Activated CD4-positive, alpha-beta T cell treated with anti-CD3 and anti-CD28 coated beads for 36 hours (primary cell): ENCODE measurements at regions not wholly inside any gene's neighbourhood (a gene's known extent, or its start where the extent isn't known, plus 50 kb on each side); places are given as distances from the start of the nearest gene placed in this dataset.
"Not testable (repeated sequence)": the region's sequence is repeated elsewhere in the genome, so short reads cannot be mapped to it uniquely, and the experiment has no call there.

Source experiments
- ATAC-seq: fragments of 200-7000 bp; cut with Tn5 transposase; one replicate; pipeline ENCODE4 v1.10.0; 2021; ENCODE audit warnings: mild to moderate bottlenecking, moderate library complexity
- CTCF ChIA-PET: fragments of 350-600 bp; sonication (Branson Sonifier 250); formaldehyde crosslinking; loops from one replicate; lab custom pipeline; 2021; ENCODE audit warnings: antibody characterized with exemption; lab: Charles Lee
- POLR2A ChIA-PET: fragments of 350-600 bp; sonication (Branson Sonifier 250); formaldehyde crosslinking; loops from one replicate; lab custom pipeline; 2021; ENCODE audit warnings: antibody characterized with exemption, inconsistent platforms; lab: Charles Lee
- DNase-seq: peaks from one replicate; pipeline ENCODE4 v3.0.0-alpha.2; 2020
- H3K27ac Mint-ChIP-seq: one replicate; pipeline ENCODE4 v1.8.0; 2021; ENCODE audit warnings: mixed read lengths
- H3K27me3 Mint-ChIP-seq: one replicate; pipeline ENCODE4 v1.8.0; 2021; ENCODE audit warnings: mixed read lengths
- H3K36me3 Mint-ChIP-seq: one replicate; pipeline ENCODE4 v1.8.0; 2021; ENCODE audit warnings: low read depth, mixed read lengths
- H3K4me1 Mint-ChIP-seq: one replicate; pipeline ENCODE4 v1.8.0; 2021; ENCODE audit warnings: mixed read lengths
- H3K4me3 Mint-ChIP-seq: one replicate; pipeline ENCODE4 v1.8.0; 2021; ENCODE audit warnings: mild to moderate bottlenecking, moderate library complexity, mixed read lengths
- H3K9me3 Mint-ChIP-seq: one replicate; pipeline ENCODE4 v1.8.0; 2021; ENCODE audit warnings: low read depth, mixed read lengths
- intact Hi-C, 2 experiments: fragments of 100-400 bp; cut with DNase I in 1 of 2; cut with micrococcal nuclease in 1 of 2; formaldehyde crosslinking; loops; one replicate each; pipeline versions ENCODE4 v1.14.2 to v1.15.1; 2022 to 2024; cut with DNase I, micrococcal nuclease

GRCh38 chr1:118381197-118381869 lies 196.3 kb upstream of the SPAG17 start:
- Mint-ChIP-seq H3K4me1 (no peaks in the 10 kb centered on the region), H3K36me3 (no peaks in the 10 kb centered on the region), H3K9me3 (peaks cover 6% of the 10 kb centered on the region), H3K27ac (no peak overlapping the region), H3K27me3 (no peaks in the 10 kb centered on the region), H3K4me3 (no peak overlapping the region)
- DNase-seq: no peak
- ChIA-PET POLR2A (no interaction called here), CTCF (no interaction called here)
- intact Hi-C loops: no loop called here
- ATAC-seq: no peak

GRCh38 chr1:118377183-118377582 lies 192.2 kb upstream of the SPAG17 start:
- POLR2A ChIA-PET, H3K27ac Mint-ChIP-seq, H3K4me1 Mint-ChIP-seq, CTCF ChIA-PET, DNase-seq, H3K27me3 Mint-ChIP-seq, H3K4me3 Mint-ChIP-seq, H3K36me3 Mint-ChIP-seq, intact Hi-C loops, ATAC-seq: not testable (repeated sequence)
- H3K9me3 Mint-ChIP-seq: peaks cover 20% of the 10 kb centered on the region

GRCh38 chr1:118371612-118372011 lies 186.6 kb upstream of the SPAG17 start:
- no peak overlapping the region for H3K4me3 Mint-ChIP-seq
- POLR2A ChIA-PET: no interaction called here
- peaks cover 31% of the 10 kb centered on the region for H3K9me3 Mint-ChIP-seq
- H3K36me3 Mint-ChIP-seq: no peaks in the 10 kb centered on the region
- ATAC-seq (no peak), DNase-seq (no peak)
- no peaks in the 10 kb centered on the region for H3K27me3 Mint-ChIP-seq
- CTCF ChIA-PET: no interaction called here
- intact Hi-C loops: no loop called here
- H3K27ac Mint-ChIP-seq: no peak overlapping the region
- H3K4me1 Mint-ChIP-seq: no peaks in the 10 kb centered on the region

GRCh38 chr1:118370861-118371260 lies 185.8 kb upstream of the SPAG17 start:
- H3K27me3 Mint-ChIP-seq: no peaks in the 10 kb centered on the region
- ATAC-seq (no peak), DNase-seq (no peak)
- intact Hi-C loops: no loop called here
- H3K27ac Mint-ChIP-seq: no peak overlapping the region
- H3K4me3 Mint-ChIP-seq: no peak overlapping the region
- no peaks in the 10 kb centered on the region for H3K36me3 Mint-ChIP-seq
- CTCF ChIA-PET: no interaction called here
- peaks cover 35% of the 10 kb centered on the region for H3K9me3 Mint-ChIP-seq
- H3K4me1 Mint-ChIP-seq: no peaks in the 10 kb centered on the region
- POLR2A ChIA-PET: interaction anchor here (0.7 kb wide), 1 partner anchor 327 kb away, joined by 3 read pairs; no protein-coding TSS in a partner anchor

- H3K9me3 Mint-ChIP-seq: peaks cover 39% of the 10 kb centered on the region
- H3K4me1 Mint-ChIP-seq: no peaks in the 10 kb centered on the region
Measured at GRCh38 chr1:118366286-118366685, 181.3 kb upstream of the SPAG17 start.

GRCh38 chr1:118364882-118365281 lies 179.9 kb upstream of the SPAG17 start:
- CTCF ChIA-PET: no interaction called here
- H3K27ac Mint-ChIP-seq: no peak overlapping the region
- H3K4me1 Mint-ChIP-seq: no peaks in the 10 kb centered on the region
- POLR2A ChIA-PET: no interaction called here
- H3K27me3 Mint-ChIP-seq: no peaks in the 10 kb centered on the region
- intact Hi-C loops: no loop called here
- H3K9me3 Mint-ChIP-seq: peaks cover 32% of the 10 kb centered on the region
- no peak for ATAC-seq
- no peak for DNase-seq
- no peaks in the 10 kb centered on the region for H3K36me3 Mint-ChIP-seq
- H3K4me3 Mint-ChIP-seq: no peak overlapping the region

More at GRCh38 chr1:118366286-118366685, 181.3 kb upstream of the SPAG17 start:
- CTCF ChIA-PET: no interaction called here
- no peaks in the 10 kb centered on the region for H3K27me3 Mint-ChIP-seq
- POLR2A ChIA-PET: no interaction called here
- H3K4me3 Mint-ChIP-seq: no peak overlapping the region
- no peaks in the 10 kb centered on the region for H3K36me3 Mint-ChIP-seq
- DNase-seq (no peak), ATAC-seq (no peak)
- intact Hi-C loops: no loop called here
- H3K27ac Mint-ChIP-seq: no peak overlapping the region

- Mint-ChIP-seq H3K9me3 (peaks cover 30% of the 10 kb centered on the region), H3K27me3 (no peaks in the 10 kb centered on the region)
- POLR2A ChIA-PET: no interaction called here
Measured at GRCh38 chr1:118363396-118363795, 178.4 kb upstream of the SPAG17 start.

GRCh38 chr1:118360817-118361216 lies 175.8 kb upstream of the SPAG17 start:
- H3K36me3 Mint-ChIP-seq: no peaks in the 10 kb centered on the region
- H3K9me3 Mint-ChIP-seq: peaks cover 27% of the 10 kb centered on the region
- ATAC-seq: no peak
- H3K27me3 Mint-ChIP-seq: no peaks in the 10 kb centered on the region
- no peak overlapping the region for H3K27ac Mint-ChIP-seq
- no peaks in the 10 kb centered on the region for H3K4me1 Mint-ChIP-seq
- no peak for DNase-seq
- intact Hi-C loops: no loop called here
- H3K4me3 Mint-ChIP-seq: no peak overlapping the region
- CTCF ChIA-PET: no interaction called here
- POLR2A ChIA-PET: no interaction called here

More at GRCh38 chr1:118363396-118363795, 178.4 kb upstream of the SPAG17 start:
- intact Hi-C loops: no loop called here
- no peak for ATAC-seq
- Mint-ChIP-seq H3K4me1 (no peaks in the 10 kb centered on the region), H3K4me3 (no peak overlapping the region), H3K27ac (no peak overlapping the region), H3K36me3 (no peaks in the 10 kb centered on the region)
- DNase-seq: no peak
- CTCF ChIA-PET: no interaction called here

GRCh38 chr1:118346936-118347335 lies 161.9 kb upstream of the SPAG17 start:
- H3K9me3 Mint-ChIP-seq: peaks cover 5% of the 10 kb centered on the region
- DNase-seq (no peak), ATAC-seq (no peak)
- no peaks in the 10 kb centered on the region for H3K27me3 Mint-ChIP-seq
- H3K4me3 Mint-ChIP-seq: no peak overlapping the region
- H3K4me1 Mint-ChIP-seq: no peaks in the 10 kb centered on the region
- ChIA-PET POLR2A (no interaction called here), CTCF (no interaction called here)
- H3K36me3 Mint-ChIP-seq: no peaks in the 10 kb centered on the region
- intact Hi-C loops: no loop called here
- no peak overlapping the region for H3K27ac Mint-ChIP-seq

GRCh38 chr1:118340928-118341910 lies 156.2 kb upstream of the SPAG17 start:
- intact Hi-C loops: no loop called here
- Mint-ChIP-seq H3K36me3 (no peaks in the 10 kb centered on the region), H3K4me3 (no peak overlapping the region), H3K9me3 (peaks cover 2% of the 10 kb centered on the region), H3K4me1 (no peaks in the 10 kb centered on the region), H3K27me3 (no peaks in the 10 kb centered on the region), H3K27ac (no peak overlapping the region)
- DNase-seq (no peak), ATAC-seq (no peak)
- CTCF ChIA-PET: no interaction called here
- POLR2A ChIA-PET: no interaction called here

GRCh38 chr1:118339400-118340124 lies 154.5 kb upstream of the SPAG17 start:
- H3K27ac Mint-ChIP-seq: no peak overlapping the region
- ATAC-seq: no peak
- intact Hi-C loops: no loop called here

More at GRCh38 chr1:118339400-118340124, 154.5 kb upstream of the SPAG17 start:
- POLR2A ChIA-PET: no interaction called here
- H3K36me3 Mint-ChIP-seq: no peaks in the 10 kb centered on the region
- H3K9me3 Mint-ChIP-seq: peaks cover 2% of the 10 kb centered on the region
- no peaks in the 10 kb centered on the region for H3K27me3 Mint-ChIP-seq
- H3K4me3 Mint-ChIP-seq: no peak overlapping the region
- no peak for DNase-seq
- CTCF ChIA-PET: no interaction called here
- H3K4me1 Mint-ChIP-seq: no peaks in the 10 kb centered on the region
